Natural killer cell (primary cell): ENCODE measurements at regions not wholly inside any gene's neighbourhood (a gene's known extent, or its start where the extent isn't known, plus 50 kb on each side); places are given as distances from the start of the nearest gene placed in this dataset.

Experiments
- ATAC-seq, 3 donors: fragments of 150-1000 bp in 2 of 3; fragments of 200-7000 bp in 1 of 3; cut with Tn5 transposase; 1 replicate in 1 of 3; 2 replicates in 2 of 3; pipeline ENCODE4 v1.10.0; 2021; ENCODE audit warnings: mild to moderate bottlenecking in 2 of 3, moderate library complexity in 2 of 3
- DNase-seq, 2 donors: peaks; one replicate each; pipeline versions ENCODE4 v3.0.0 to v3.0.0-alpha.2; 2013 to 2021; ENCODE audit warnings: mixed read lengths in 1 of 2
- H3K27ac ChIP-seq: one replicate; pipeline ENCODE4 v1.5.1; 2013; ENCODE audit warnings: mild to moderate bottlenecking, low read length
- H3K27me3 ChIP-seq: one replicate; pipeline ENCODE4 v1.6.1; 2013; ENCODE audit warnings: low read length; ENCODE audit not compliant: control insufficient read depth, insufficient read depth
- H3K36me3 ChIP-seq: one replicate; pipeline ENCODE4 v1.6.1; 2013; ENCODE audit warnings: low read length; ENCODE audit not compliant: control insufficient read depth, insufficient read depth
- H3K4me1 ChIP-seq: one replicate; pipeline ENCODE4 v1.6.1; 2013; ENCODE audit warnings: low read length; ENCODE audit not compliant: control insufficient read depth, insufficient read depth
- H3K4me3 ChIP-seq: one replicate; pipeline ENCODE4 v1.5.1; 2013; ENCODE audit warnings: low read length
- H3K9me3 ChIP-seq: one replicate; pipeline ENCODE4 v1.6.1; 2013; ENCODE audit warnings: low read length; ENCODE audit not compliant: control insufficient read depth, insufficient read depth
- H3K27ac Mint-ChIP-seq, 2 donors: one replicate each; pipeline ENCODE4 v1.8.0; 2022; ENCODE audit warnings: mild to moderate bottlenecking in 2 of 2, mixed read lengths in 2 of 2, moderate library complexity in 1 of 2
- H3K27me3 Mint-ChIP-seq, 2 donors: one replicate each; pipeline ENCODE4 v1.8.0; 2022; ENCODE audit warnings: low read depth in 2 of 2, mixed read lengths in 2 of 2
- H3K36me3 Mint-ChIP-seq: one replicate; pipeline ENCODE4 v1.8.0; 2022; ENCODE audit warnings: mixed read lengths
- H3K4me1 Mint-ChIP-seq, 2 donors: one replicate each; pipeline ENCODE4 v1.8.0; 2022; ENCODE audit warnings: mixed read lengths in 2 of 2
- H3K4me3 Mint-ChIP-seq: one replicate; pipeline ENCODE4 v1.8.0; 2022; ENCODE audit warnings: mild to moderate bottlenecking, moderate library complexity, mixed read lengths
- H3K9me3 Mint-ChIP-seq, 2 donors: one replicate each; pipeline ENCODE4 v1.8.0; 2022; ENCODE audit warnings: mixed read lengths in 2 of 2
- CTCF ChIP-seq: fragments of 200-600 bp; IDR thresholded peaks from one replicate; pipeline ENCODE4 v1.8.0; 2022; ENCODE audit warnings: antibody characterized with exemption
- WGBS: methylation state at CpG from one replicate; pipeline ENCODE4 v1.1.7; 2013; ENCODE audit warnings: missing lambda C conversion rate; ENCODE audit not compliant: insufficient coverage; 5-methylcytosine and 5-hydroxymethylcytosine counted together
- intact Hi-C: fragments of 100-400 bp; cut with micrococcal nuclease; formaldehyde crosslinking; loops from one replicate; pipeline ENCODE4 v1.14.2; 2022

- Histone ChIP-seq H3K27me3 (no peaks in the 10 kb centered on the region), H3K9me3 (no peaks in the 10 kb centered on the region), H3K4me3 (no peak overlapping the region), H3K27ac (no peak overlapping the region), H3K4me1 (no peaks in the 10 kb centered on the region), H3K36me3 (no peaks in the 10 kb centered on the region)
- WGBS, result no CpG with 5 or more reads among the region's 2 CpGs
- peaks cover 20 to 34% of the 10 kb centered on the region in 2 donors for H3K9me3 Mint-ChIP-seq
- H3K27me3 Mint-ChIP-seq, result no peaks in the 10 kb centered on the region
- no peak overlapping the region for H3K4me3 Mint-ChIP-seq
- peaks cover 11% of the 10 kb centered on the region for H3K36me3 Mint-ChIP-seq
- H3K4me1 Mint-ChIP-seq, result no peaks in the 10 kb centered on the region
- ATAC-seq (no peak), DNase-seq (no peak)
- H3K27ac Mint-ChIP-seq, result no peak overlapping the region
- intact Hi-C loops, result no loop called here
- no peak for TF ChIP-seq CTCF
Measured at GRCh38 chr3:166785876-166786275, 594.2 kb downstream of the ZBBX start.

- no peak for ATAC-seq
- no peaks in the 10 kb centered on the region for H3K9me3 ChIP-seq
- no peak for TF ChIP-seq CTCF
- DNase-seq, result no peak
- no peak overlapping the region for H3K4me3 ChIP-seq
- H3K9me3 Mint-ChIP-seq, result peaks cover 19 to 33% of the 10 kb centered on the region in 2 donors
- H3K27ac ChIP-seq, result no peak overlapping the region
- H3K36me3 Mint-ChIP-seq, result peaks cover 18% of the 10 kb centered on the region
- H3K27me3 ChIP-seq, result no peaks in the 10 kb centered on the region
- no peak overlapping the region for H3K27ac Mint-ChIP-seq
- intact Hi-C loops, result no loop called here
- H3K4me3 Mint-ChIP-seq, result no peak overlapping the region
- H3K36me3 ChIP-seq, result no peaks in the 10 kb centered on the region
- H3K4me1 Mint-ChIP-seq, result no peaks in the 10 kb centered on the region
- 60% methylated on average over 2 of the region's 2 CpGs for whole genome bisulfite sequencing
- H3K27me3 Mint-ChIP-seq, result no peaks in the 10 kb centered on the region
- H3K4me1 ChIP-seq, result no peaks in the 10 kb centered on the region
Measured at GRCh38 chr3:166783206-166783605, 596.9 kb downstream of the ZBBX start.

- Histone ChIP-seq H3K4me3 (no peak overlapping the region), H3K4me1 (no peaks in the 10 kb centered on the region), H3K9me3 (peaks cover 18% of the 10 kb centered on the region), H3K36me3 (no peaks in the 10 kb centered on the region), H3K27me3 (no peaks in the 10 kb centered on the region), H3K27ac (no peak overlapping the region)
- ATAC-seq (no peak), DNase-seq (no peak)
- Mint-ChIP-seq H3K27ac (no peak overlapping the region), H3K36me3 (no peaks in the 10 kb centered on the region), H3K4me1 (no peaks in the 10 kb centered on the region), H3K4me3 (no peak overlapping the region), H3K9me3 (peaks cover 9% of the 10 kb centered on the region in 2 donors), H3K27me3 (no peaks in the 10 kb centered on the region)
- no peak for TF ChIP-seq CTCF
- 83% methylated on average over 5 of the region's 5 CpGs for WGBS
- intact Hi-C loops, result no loop called here
Measured at GRCh38 chr3:166764698-166765318, 615.3 kb downstream of the ZBBX start.
